ENCODE measurements at regions not wholly inside any gene's neighbourhood (a gene's known extent, or its start where the extent isn't known, plus 50 kb on each side); places are given as distances from the start of the nearest gene placed in this dataset.
"Not testable (repeated sequence)": the region's sequence is repeated elsewhere in the genome, so short reads cannot be mapped to it uniquely, and the experiment has no call there.

GRCh38 chr7:112938863-112939573, 147.6 kb downstream of the GPR85 start:
- in situ Hi-C loops (cut with MboI; ENCODE audit: low sequenced_read_pairs) = no loop called here

GRCh38 chr7:112937651-112938415, 147.6 kb upstream of the TMEM168 start:
- in situ Hi-C loops (cut with MboI; ENCODE audit: low sequenced_read_pairs) = no loop called here

- in situ Hi-C loops (cut with MboI; ENCODE audit: low sequenced_read_pairs) = no loop called here
These were observed 143.4 kb upstream of the TMEM168 start for GRCh38 chr7:112933598-112933997.

- in situ Hi-C loops (cut with MboI; ENCODE audit: low sequenced_read_pairs) = no loop called here
These were observed 140.6 kb upstream of the TMEM168 start for GRCh38 chr7:112930787-112931186.

- in situ Hi-C loops (cut with MboI; ENCODE audit: low sequenced_read_pairs) = no loop called here
These were observed 139.2 kb upstream of the TMEM168 start for GRCh38 chr7:112929421-112929820.

- in situ Hi-C loops (cut with MboI; ENCODE audit: low sequenced_read_pairs) = no loop called here
These were observed 135.8 kb upstream of the TMEM168 start for GRCh38 chr7:112926018-112926417.

GRCh38 chr7:112922546-112922945, 132.4 kb upstream of the TMEM168 start:
- in situ Hi-C loops (cut with MboI; ENCODE audit: low sequenced_read_pairs) = not testable (repeated sequence)

- in situ Hi-C loops (cut with MboI; ENCODE audit: low sequenced_read_pairs) = not testable (repeated sequence)
These were observed 126.2 kb upstream of the TMEM168 start for GRCh38 chr7:112916431-112916830.

- in situ Hi-C loops (cut with MboI; ENCODE audit: low sequenced_read_pairs) = loop anchor here (10.0 kb wide), 1 partner anchor 353 kb away; no protein-coding TSS in a partner anchor
These were observed 117.9 kb upstream of the TMEM168 start for GRCh38 chr7:112908086-112908485.

- in situ Hi-C loops (cut with MboI; ENCODE audit: low sequenced_read_pairs) = loop anchor here (10.0 kb wide), 1 partner anchor 353 kb away; no protein-coding TSS in a partner anchor
These were observed 117.5 kb upstream of the TMEM168 start for GRCh38 chr7:112907658-112908057.

GRCh38 chr7:112905950-112906349, 115.8 kb upstream of the TMEM168 start:
- in situ Hi-C loops (cut with MboI; ENCODE audit: low sequenced_read_pairs) = loop anchor here (10.0 kb wide), 1 partner anchor 351 kb away; no protein-coding TSS in a partner anchor

- in situ Hi-C loops (cut with MboI; ENCODE audit: low sequenced_read_pairs) = loop anchor here (10.0 kb wide), 1 partner anchor 351 kb away; no protein-coding TSS in a partner anchor
These were observed 115.2 kb upstream of the TMEM168 start for GRCh38 chr7:112905413-112905812.

GRCh38 chr7:112898432-112899290, 108.5 kb upstream of the TMEM168 start:
- in situ Hi-C loops (cut with MboI; ENCODE audit: low sequenced_read_pairs) = no loop called here

GRCh38 chr7:112897839-112898431, 107.7 kb upstream of the TMEM168 start:
- in situ Hi-C loops (cut with MboI; ENCODE audit: low sequenced_read_pairs) = no loop called here

GRCh38 chr7:112896026-112896601, 105.9 kb upstream of the TMEM168 start:
- in situ Hi-C loops (cut with MboI; ENCODE audit: low sequenced_read_pairs) = no loop called here

GRCh38 chr7:112892263-112892662, 102.1 kb upstream of the TMEM168 start:
- in situ Hi-C loops (cut with MboI; ENCODE audit: low sequenced_read_pairs) = no loop called here

GRCh38 chr7:112891698-112892097, 101.5 kb upstream of the TMEM168 start:
- in situ Hi-C loops (cut with MboI; ENCODE audit: low sequenced_read_pairs) = no loop called here

GRCh38 chr7:112889834-112890438, 99.7 kb upstream of the TMEM168 start:
- in situ Hi-C loops (cut with MboI; ENCODE audit: low sequenced_read_pairs) = no loop called here

- in situ Hi-C loops (cut with MboI; ENCODE audit: low sequenced_read_pairs) = no loop called here
These were observed 99.1 kb upstream of the TMEM168 start for GRCh38 chr7:112889268-112889667.

- in situ Hi-C loops (cut with MboI; ENCODE audit: low sequenced_read_pairs) = no loop called here
These were observed 98.6 kb upstream of the TMEM168 start for GRCh38 chr7:112888781-112889180.

All from HL-60/S4 (cell line).